ENCODE measurements at regions not wholly inside any gene's neighbourhood (a gene's known extent, or its start where the extent isn't known, plus 50 kb on each side); places are given as distances from the start of the nearest gene placed in this dataset.

DNA sequence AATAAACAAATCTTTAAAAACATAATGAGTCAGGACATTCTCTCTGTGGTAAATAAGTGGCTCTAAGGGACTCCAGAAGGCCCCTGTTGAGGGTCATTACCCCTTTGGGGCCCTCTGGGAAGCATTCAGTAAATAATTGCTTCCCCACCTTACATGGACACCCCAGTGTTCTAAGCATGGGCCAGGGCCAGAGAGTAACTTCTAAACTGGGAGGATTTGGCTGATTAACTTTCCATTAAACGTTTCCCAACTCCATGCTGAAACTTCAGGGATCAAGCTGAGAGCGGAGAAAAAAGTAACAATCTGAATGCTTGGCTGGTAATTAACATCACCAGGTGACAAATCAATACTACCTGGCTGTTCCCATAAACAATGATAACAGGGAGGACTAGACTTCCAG, 783.9 kb upstream of the LRRC4C start:
- ATAC-seq: no peak
- no peak overlapping the region for H3K4me3 ChIP-seq

DNA sequence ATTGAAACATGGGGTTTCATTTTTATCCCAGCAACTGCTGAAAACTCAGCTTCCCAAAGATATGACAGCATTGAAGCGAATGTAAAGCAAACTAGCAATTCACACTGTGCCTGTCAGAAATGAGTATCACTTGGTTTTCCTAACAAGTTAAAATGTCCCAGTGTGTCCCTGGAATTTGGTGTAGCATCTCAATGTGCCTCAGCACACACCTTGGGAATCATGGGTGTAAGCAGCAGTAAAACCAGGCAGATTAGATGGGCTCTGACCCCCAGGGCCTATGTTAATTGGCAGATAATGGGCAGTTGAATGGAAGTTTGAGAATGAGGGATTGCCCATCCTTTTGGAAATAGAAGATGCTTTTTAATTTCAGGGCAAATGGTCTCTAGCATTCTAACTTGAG, 784.9 kb upstream of the LRRC4C start:
- no peak for ATAC-seq
- no peak for DNase-seq
- Histone ChIP-seq H3K36me3 (no peaks in the 10 kb centered on the region), H3K27ac (no peak overlapping the region), H3K4me1 (no peaks in the 10 kb centered on the region), H3K4me3 (no peak overlapping the region), H3K27me3 (no peaks in the 10 kb centered on the region), H3K9me3 (no peaks in the 10 kb centered on the region)
- no peak for TF ChIP-seq CTCF (IDR thresholded peaks at IDR 0.05)
- intact Hi-C loops (cut with DNase I): no loop called here

More for the DNA sequence above, 783.9 kb upstream of the LRRC4C start:
- TF ChIP-seq CTCF (IDR thresholded peaks at IDR 0.05): no peak
- intact Hi-C loops (cut with DNase I): no loop called here
- Histone ChIP-seq H3K36me3 (no peaks in the 10 kb centered on the region), H3K9me3 (no peaks in the 10 kb centered on the region), H3K27ac (no peak overlapping the region), H3K4me1 (no peaks in the 10 kb centered on the region), H3K27me3 (no peaks in the 10 kb centered on the region)
- DNase-seq: no peak

DNA sequence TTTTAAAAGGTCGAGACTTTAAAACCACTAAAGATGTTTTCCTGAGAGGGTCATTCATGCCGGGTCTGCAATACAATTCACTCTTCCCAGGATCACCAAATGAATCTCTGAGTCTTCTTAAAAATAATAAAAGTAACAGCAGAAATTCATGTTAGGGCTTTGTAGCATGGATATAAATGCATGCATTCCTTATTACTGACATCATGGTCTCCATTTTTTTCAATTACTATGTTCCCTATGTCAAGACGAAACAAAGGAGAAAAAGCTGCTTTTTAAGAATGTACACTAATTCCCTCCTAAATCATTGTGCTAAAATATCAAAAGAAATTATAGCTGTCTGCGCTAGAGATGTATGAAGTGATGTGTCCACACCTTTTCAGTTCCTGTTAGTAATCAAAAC, 789.9 kb upstream of the LRRC4C start:
- no peaks in the 10 kb centered on the region for H3K9me3 ChIP-seq
- no peak overlapping the region for H3K4me3 ChIP-seq
- no peak for ATAC-seq
- DNase-seq: no peak
- TF ChIP-seq CTCF (IDR thresholded peaks at IDR 0.05): no peak
- H3K4me1 ChIP-seq: no peaks in the 10 kb centered on the region
- no peaks in the 10 kb centered on the region for H3K36me3 ChIP-seq
- no peak overlapping the region for H3K27ac ChIP-seq
- intact Hi-C loops (cut with DNase I): no loop called here
- no peaks in the 10 kb centered on the region for H3K27me3 ChIP-seq

- no peak for TF ChIP-seq CTCF (IDR thresholded peaks at IDR 0.05)
- H3K27me3 ChIP-seq: no peaks in the 10 kb centered on the region
- H3K36me3 ChIP-seq: no peaks in the 10 kb centered on the region
- H3K4me3 ChIP-seq: no peak overlapping the region
- no peak overlapping the region for H3K27ac ChIP-seq
- no peak for DNase-seq
- no peaks in the 10 kb centered on the region for H3K4me1 ChIP-seq
- no peaks in the 10 kb centered on the region for H3K9me3 ChIP-seq
- ATAC-seq: no peak
- intact Hi-C loops (cut with DNase I): no loop called here
Measured at GRCh38 chr11:42249956-42250355, 790.5 kb upstream of the LRRC4C start.

- Histone ChIP-seq H3K4me1 (no peaks in the 10 kb centered on the region), H3K27me3 (no peaks in the 10 kb centered on the region), H3K36me3 (no peaks in the 10 kb centered on the region), H3K4me3 (no peak overlapping the region), H3K9me3 (no peaks in the 10 kb centered on the region), H3K27ac (no peak overlapping the region)
- DNase-seq (no peak), ATAC-seq (no peak)
- intact Hi-C loops (cut with DNase I): no loop called here
- no peak for TF ChIP-seq CTCF (IDR thresholded peaks at IDR 0.05)
Measured at GRCh38 chr11:42251984-42252383, 792.5 kb upstream of the LRRC4C start.

GRCh38 chr11:42253156-42253555, 793.7 kb upstream of the LRRC4C start:
- no peaks in the 10 kb centered on the region for H3K9me3 ChIP-seq
- ATAC-seq: no peak
- no peak for TF ChIP-seq CTCF (IDR thresholded peaks at IDR 0.05)
- H3K27me3 ChIP-seq: no peaks in the 10 kb centered on the region
- DNase-seq: no peak
- no peaks in the 10 kb centered on the region for H3K4me1 ChIP-seq
- intact Hi-C loops (cut with DNase I): no loop called here
- no peak overlapping the region for H3K4me3 ChIP-seq
- no peaks in the 10 kb centered on the region for H3K36me3 ChIP-seq
- no peak overlapping the region for H3K27ac ChIP-seq

Measured in upper lobe of right lung (tissue), 1 donor.